GM04503 (cell line): ENCODE measurements at regions not wholly inside any gene's neighbourhood (a gene's known extent, or its start where the extent isn't known, plus 50 kb on each side); places are given as distances from the start of the nearest gene placed in this dataset.

ENCODE experiments used
- DNase-seq: peaks from one replicate; pipeline ENCODE4 v3.0.0-alpha.2; 2012; ENCODE audit warnings: low read depth

GRCh38 chr13:62093984-62094780 is 678.5 kb upstream of the PCDH20 start:
- no peak for DNase-seq

GRCh38 chr13:62092949-62093348 is 677.3 kb upstream of the PCDH20 start:
- no peak for DNase-seq

- DNase-seq: no peak
Measured at GRCh38 chr13:62092536-62092935, 676.9 kb upstream of the PCDH20 start.

GRCh38 chr13:62088165-62088564 is 672.5 kb upstream of the PCDH20 start:
- no peak for DNase-seq

- no peak for DNase-seq
Measured at GRCh38 chr13:62087124-62087523, 671.5 kb upstream of the PCDH20 start.

- DNase-seq: no peak
Measured at GRCh38 chr13:62085337-62086229, 669.9 kb upstream of the PCDH20 start.

GRCh38 chr13:62084728-62085127 is 669.1 kb upstream of the PCDH20 start:
- no peak for DNase-seq

GRCh38 chr13:62067821-62068220 is 652.2 kb upstream of the PCDH20 start:
- no peak for DNase-seq

GRCh38 chr13:62065016-62065415 is 649.4 kb upstream of the PCDH20 start:
- DNase-seq: no peak

GRCh38 chr13:62061751-62062150 is 646.1 kb upstream of the PCDH20 start:
- DNase-seq: no peak

- DNase-seq: no peak
Measured at GRCh38 chr13:62060570-62060969, 644.9 kb upstream of the PCDH20 start.

- no peak for DNase-seq
Measured at GRCh38 chr13:62057286-62057685, 641.6 kb upstream of the PCDH20 start.

- DNase-seq: no peak
Measured at GRCh38 chr13:62049992-62050391, 634.3 kb upstream of the PCDH20 start.

GRCh38 chr13:62046512-62046911 is 630.9 kb upstream of the PCDH20 start:
- DNase-seq: no peak

- DNase-seq: no peak
Measured at GRCh38 chr13:62043600-62043999, 628.0 kb upstream of the PCDH20 start.

- no peak for DNase-seq
Measured at GRCh38 chr13:62040806-62041205, 625.2 kb upstream of the PCDH20 start.

GRCh38 chr13:62040078-62040477 is 624.4 kb upstream of the PCDH20 start:
- DNase-seq: no peak

- no peak for DNase-seq
Measured at GRCh38 chr13:62038214-62038613, 622.6 kb upstream of the PCDH20 start.

- no peak for DNase-seq
Measured at GRCh38 chr13:62035981-62036380, 620.3 kb upstream of the PCDH20 start.

- DNase-seq: no peak
Measured at GRCh38 chr13:62033934-62034333, 618.3 kb upstream of the PCDH20 start.

GRCh38 chr13:62022369-62022768 is 606.7 kb upstream of the PCDH20 start:
- DNase-seq: no peak

GRCh38 chr13:62019858-62020257 is 604.2 kb upstream of the PCDH20 start:
- DNase-seq: no peak

- no peak for DNase-seq
Measured at GRCh38 chr13:62014299-62014698, 598.6 kb upstream of the PCDH20 start.
